ENCODE measurements at regions not wholly inside any gene's neighbourhood (a gene's known extent, or its start where the extent isn't known, plus 50 kb on each side); places are given as distances from the start of the nearest gene placed in this dataset.

DNA sequence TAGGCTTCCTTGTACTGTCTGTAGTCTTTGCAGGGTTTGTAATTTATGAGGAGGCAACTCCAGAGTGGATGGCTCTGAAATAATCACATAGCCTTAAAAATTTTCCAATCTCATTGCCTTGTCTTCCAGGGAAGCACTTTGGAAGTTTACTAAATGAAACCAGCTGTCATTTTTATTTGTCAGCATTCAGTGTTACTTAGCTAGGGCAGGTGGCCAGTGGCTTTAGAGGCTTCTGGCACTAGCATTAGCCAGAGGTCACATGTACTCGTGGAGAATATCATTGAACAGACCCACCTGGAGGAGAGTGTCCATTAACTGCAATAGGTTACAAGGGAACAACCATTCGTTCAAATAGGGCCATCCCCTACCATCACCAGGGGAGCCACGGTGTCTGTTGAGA, 160.3 kb upstream of the SLC28A3 start:
- TF ChIP-seq, protein P1, sequence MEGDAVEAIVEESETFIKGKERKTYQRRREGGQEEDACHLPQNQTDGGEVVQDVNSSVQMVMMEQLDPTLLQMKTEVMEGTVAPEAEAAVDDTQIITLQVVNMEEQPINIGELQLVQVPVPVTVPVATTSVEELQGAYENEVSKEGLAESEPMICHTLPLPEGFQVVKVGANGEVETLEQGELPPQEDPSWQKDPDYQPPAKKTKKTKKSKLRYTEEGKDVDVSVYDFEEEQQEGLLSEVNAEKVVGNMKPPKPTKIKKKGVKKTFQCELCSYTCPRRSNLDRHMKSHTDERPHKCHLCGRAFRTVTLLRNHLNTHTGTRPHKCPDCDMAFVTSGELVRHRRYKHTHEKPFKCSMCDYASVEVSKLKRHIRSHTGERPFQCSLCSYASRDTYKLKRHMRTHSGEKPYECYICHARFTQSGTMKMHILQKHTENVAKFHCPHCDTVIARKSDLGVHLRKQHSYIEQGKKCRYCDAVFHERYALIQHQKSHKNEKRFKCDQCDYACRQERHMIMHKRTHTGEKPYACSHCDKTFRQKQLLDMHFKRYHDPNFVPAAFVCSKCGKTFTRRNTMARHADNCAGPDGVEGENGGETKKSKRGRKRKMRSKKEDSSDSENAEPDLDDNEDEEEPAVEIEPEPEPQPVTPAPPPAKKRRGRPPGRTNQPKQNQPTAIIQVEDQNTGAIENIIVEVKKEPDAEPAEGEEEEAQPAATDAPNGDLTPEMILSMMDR (conservative IDR thresholded peaks at IDR 0.05) = no peak
- no peak overlapping the region for H3K27ac Mint-ChIP-seq (ENCODE audit: unreplicated experiment)
- H3K36me3 Mint-ChIP-seq (ENCODE audit: low read depth) = no peaks in the 10 kb centered on the region
- no peak overlapping the region for H3K4me3 Mint-ChIP-seq
- no peaks in the 10 kb centered on the region for H3K4me1 Mint-ChIP-seq
- H3K27me3 Mint-ChIP-seq (ENCODE audit: low read depth) = peaks cover 5% of the 10 kb centered on the region
- peaks cover 6% of the 10 kb centered on the region for H3K9me3 Mint-ChIP-seq
- DNase-seq (ENCODE audit: low read depth, low spot score) = no peak

DNA sequence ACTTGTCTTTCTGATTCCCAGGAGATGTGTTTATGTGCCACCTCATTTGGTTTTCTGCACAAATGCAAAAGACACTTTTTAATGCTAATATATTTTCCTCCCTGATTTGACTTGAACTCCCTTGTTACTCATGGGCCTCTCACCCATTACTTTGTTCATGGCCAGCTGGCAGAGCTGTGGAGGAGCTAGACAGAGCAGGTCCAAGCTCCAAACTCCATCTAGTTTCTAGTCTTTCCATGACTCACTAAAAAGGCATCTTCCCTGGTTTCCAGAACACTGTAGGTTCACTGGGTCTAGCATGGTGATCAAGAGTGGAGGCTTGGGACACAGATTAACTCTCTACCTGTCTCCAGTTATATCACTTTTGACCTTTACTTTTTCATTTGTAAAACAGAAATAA, 161.0 kb upstream of the SLC28A3 start:
- no peaks in the 10 kb centered on the region for H3K4me1 Mint-ChIP-seq
- H3K27me3 Mint-ChIP-seq (ENCODE audit: low read depth) = peaks cover 5% of the 10 kb centered on the region
- no peak overlapping the region for H3K4me3 Mint-ChIP-seq
- no peaks in the 10 kb centered on the region for H3K36me3 Mint-ChIP-seq (ENCODE audit: low read depth)
- no peak overlapping the region for H3K27ac Mint-ChIP-seq (ENCODE audit: unreplicated experiment)
- no peak for DNase-seq (ENCODE audit: low read depth, low spot score)
- H3K9me3 Mint-ChIP-seq = peaks cover 8% of the 10 kb centered on the region
- TF ChIP-seq, protein P1 (conservative IDR thresholded peaks at IDR 0.05) = no peak

DNA sequence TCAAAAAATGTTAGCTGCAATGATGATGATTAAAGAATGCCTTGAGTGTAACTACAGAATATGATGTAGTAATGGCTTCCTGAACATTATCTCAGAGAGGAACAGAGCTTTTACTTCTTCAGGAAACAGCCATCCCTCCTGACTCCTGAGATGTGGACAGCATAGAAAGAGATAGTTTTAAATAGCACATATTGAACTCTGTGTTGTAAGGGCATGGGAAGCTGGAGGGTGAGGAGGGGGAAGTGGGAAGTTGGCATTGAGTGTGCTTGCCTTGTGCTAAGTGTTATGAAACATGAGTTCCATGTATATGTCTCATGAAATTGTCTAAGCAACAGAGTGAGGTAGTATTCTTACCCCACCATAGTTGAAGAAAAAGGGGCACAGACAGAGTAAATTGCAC, 161.5 kb upstream of the SLC28A3 start:
- Mint-ChIP-seq H3K27ac (ENCODE audit: unreplicated experiment) (no peak overlapping the region), H3K27me3 (ENCODE audit: low read depth) (peaks cover 5% of the 10 kb centered on the region), H3K4me1 (no peaks in the 10 kb centered on the region), H3K36me3 (ENCODE audit: low read depth) (no peaks in the 10 kb centered on the region), H3K9me3 (peaks cover 7% of the 10 kb centered on the region), H3K4me3 (no peak overlapping the region)
- TF ChIP-seq, protein P1 (conservative IDR thresholded peaks at IDR 0.05) = no peak
- no peak for DNase-seq (ENCODE audit: low read depth, low spot score)

DNA sequence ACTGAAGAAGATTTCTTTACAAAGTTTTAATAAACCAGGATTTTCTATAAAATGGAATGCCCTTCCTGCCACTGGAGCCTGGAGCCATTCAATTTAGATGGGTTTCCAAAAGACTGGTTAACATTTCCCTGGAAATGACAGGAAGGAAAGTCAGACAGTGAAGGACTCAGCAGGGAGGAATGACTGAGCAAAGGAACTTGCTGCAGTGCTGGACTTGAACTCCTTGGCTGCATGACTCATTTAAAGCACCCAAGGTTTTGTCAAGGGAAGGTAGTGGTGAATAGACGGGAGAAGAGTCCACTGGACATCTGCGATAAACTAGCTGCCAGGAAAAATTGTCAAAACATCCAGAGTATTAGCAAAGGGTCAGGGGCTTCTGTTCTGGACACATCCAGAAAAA, 163.8 kb upstream of the SLC28A3 start:
- H3K4me3 Mint-ChIP-seq = no peak overlapping the region
- H3K27me3 Mint-ChIP-seq (ENCODE audit: low read depth) = peaks cover 3% of the 10 kb centered on the region
- H3K36me3 Mint-ChIP-seq (ENCODE audit: low read depth) = no peaks in the 10 kb centered on the region
- H3K27ac Mint-ChIP-seq (ENCODE audit: unreplicated experiment) = no peak overlapping the region
- TF ChIP-seq, protein P1 (conservative IDR thresholded peaks at IDR 0.05) = no peak
- peaks cover 11% of the 10 kb centered on the region for H3K9me3 Mint-ChIP-seq
- no peak for DNase-seq (ENCODE audit: low read depth, low spot score)
- H3K4me1 Mint-ChIP-seq = no peaks in the 10 kb centered on the region

DNA sequence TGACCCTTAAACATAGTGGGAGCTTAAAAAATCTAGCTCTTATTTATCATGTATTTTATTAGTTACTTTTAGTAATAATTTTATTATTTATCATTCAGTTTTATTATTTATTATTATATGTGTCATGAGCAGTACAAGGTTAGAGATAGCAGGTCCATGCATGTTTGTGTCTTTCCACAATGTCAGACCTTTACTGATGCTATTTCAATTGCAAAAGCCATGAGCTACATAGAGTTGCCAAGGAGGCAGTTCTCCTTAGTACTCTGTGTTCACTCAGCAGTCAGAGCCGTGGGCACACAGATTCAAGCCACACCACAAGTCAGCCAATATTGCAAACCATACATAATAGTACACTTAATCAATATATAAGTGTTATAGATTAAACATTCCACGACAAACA, 157.9 kb upstream of the NTRK2 start:
- DNase-seq (ENCODE audit: low read depth, low spot score) = no peak
- Mint-ChIP-seq H3K4me3 (no peak overlapping the region), H3K27me3 (ENCODE audit: low read depth) (no peaks in the 10 kb centered on the region), H3K27ac (ENCODE audit: unreplicated experiment) (no peak overlapping the region), H3K9me3 (peaks cover 5% of the 10 kb centered on the region), H3K36me3 (ENCODE audit: low read depth) (no peaks in the 10 kb centered on the region), H3K4me1 (no peaks in the 10 kb centered on the region)
- TF ChIP-seq, protein P1 (conservative IDR thresholded peaks at IDR 0.05) = no peak

DNA sequence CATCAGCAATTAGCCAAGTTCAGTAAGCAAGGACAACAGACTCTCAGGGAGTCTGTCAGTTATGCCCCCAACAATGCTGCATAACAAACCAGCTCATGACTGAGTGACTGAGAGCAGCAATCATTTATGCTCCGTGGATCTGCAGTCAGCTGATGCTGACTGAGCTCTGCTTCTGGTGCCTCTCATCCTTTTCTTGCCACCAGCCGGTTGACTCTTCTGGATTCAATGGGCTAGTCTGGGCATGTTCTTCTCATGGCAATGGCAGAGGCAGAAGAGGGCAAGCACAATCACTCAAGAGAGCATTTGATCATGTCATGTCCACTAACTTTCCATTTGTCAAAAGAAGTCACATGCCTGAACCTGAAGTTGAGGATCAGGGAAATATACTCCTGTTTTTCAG, 157.0 kb upstream of the NTRK2 start:
- DNase-seq (ENCODE audit: low read depth, low spot score) = no peak
- TF ChIP-seq, protein P1 (conservative IDR thresholded peaks at IDR 0.05) = no peak
- Mint-ChIP-seq H3K4me3 (no peak overlapping the region), H3K9me3 (peaks cover 2% of the 10 kb centered on the region), H3K27me3 (ENCODE audit: low read depth) (no peaks in the 10 kb centered on the region), H3K4me1 (no peaks in the 10 kb centered on the region), H3K27ac (ENCODE audit: unreplicated experiment) (no peak overlapping the region), H3K36me3 (ENCODE audit: low read depth) (no peaks in the 10 kb centered on the region)

Measured in neural crest cell (in vitro differentiated cells).